Kidney capillary endothelial cell (primary cell): ENCODE measurements at regions not wholly inside any gene's neighbourhood (a gene's known extent, or its start where the extent isn't known, plus 50 kb on each side); places are given as distances from the start of the nearest gene placed in this dataset.
A peak's percentile ranks its signal among the peaks of the same experiment; 100 is the strongest.

ENCODE experiments used
- DNase-seq: peaks from one replicate; pipeline ENCODE4 v3.0.0-alpha.2; 2018; ENCODE audit warnings: low spot score

- no peak for DNase-seq
Observed at GRCh38 chr9:20197976-20198685, 409.3 kb upstream of the SLC24A2 start.

DNA sequence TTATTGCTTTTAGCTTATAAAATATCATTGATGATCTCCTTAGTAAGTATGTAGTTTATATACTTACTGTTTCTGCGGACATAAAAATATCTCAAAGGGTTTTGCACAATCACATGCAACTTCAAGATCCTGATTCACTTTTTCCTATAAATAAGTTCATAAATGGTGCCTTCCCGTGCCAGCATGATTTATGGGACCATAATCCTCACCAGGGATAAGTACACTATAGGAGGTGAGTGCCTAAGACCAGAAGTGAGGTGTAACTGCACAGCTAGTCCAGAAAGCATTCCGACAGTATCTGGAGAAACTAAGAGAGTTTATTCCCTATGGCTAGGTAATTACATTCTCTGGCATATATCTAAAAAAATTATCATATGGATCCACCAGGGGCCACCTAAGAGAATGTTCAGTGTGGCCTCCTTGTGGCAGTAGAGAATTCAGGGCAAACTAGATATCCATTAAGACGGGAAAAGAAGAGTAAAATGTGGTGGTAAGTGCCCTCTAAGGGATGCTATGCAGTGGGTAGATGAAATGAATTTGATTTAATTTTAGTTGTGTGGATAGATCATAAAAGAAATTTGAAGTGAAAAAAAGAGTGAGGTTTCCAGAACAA lies 402.5 kb upstream of the SLC24A2 start:
- DNase-seq = no peak

DNA sequence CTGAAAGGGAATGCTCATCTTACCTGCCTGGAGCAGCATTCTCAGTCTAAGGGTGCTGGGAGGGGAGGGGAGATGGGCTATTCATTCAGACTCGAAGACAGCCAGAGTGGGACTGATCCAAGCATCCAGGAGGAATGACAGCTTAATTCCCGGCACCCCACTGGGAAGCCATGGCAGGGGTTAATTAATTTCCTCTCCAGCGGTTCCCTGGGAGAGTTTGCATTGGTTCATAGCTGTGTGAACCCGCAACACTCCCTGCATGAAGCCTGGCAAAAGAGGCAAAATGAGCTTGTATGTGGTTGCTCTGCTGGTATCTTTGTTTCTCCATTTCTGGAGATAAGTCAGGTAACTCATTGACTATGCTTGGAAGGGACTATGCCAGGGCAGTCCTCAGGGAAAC lies 401.0 kb upstream of the SLC24A2 start:
- DNase-seq = no peak

DNA sequence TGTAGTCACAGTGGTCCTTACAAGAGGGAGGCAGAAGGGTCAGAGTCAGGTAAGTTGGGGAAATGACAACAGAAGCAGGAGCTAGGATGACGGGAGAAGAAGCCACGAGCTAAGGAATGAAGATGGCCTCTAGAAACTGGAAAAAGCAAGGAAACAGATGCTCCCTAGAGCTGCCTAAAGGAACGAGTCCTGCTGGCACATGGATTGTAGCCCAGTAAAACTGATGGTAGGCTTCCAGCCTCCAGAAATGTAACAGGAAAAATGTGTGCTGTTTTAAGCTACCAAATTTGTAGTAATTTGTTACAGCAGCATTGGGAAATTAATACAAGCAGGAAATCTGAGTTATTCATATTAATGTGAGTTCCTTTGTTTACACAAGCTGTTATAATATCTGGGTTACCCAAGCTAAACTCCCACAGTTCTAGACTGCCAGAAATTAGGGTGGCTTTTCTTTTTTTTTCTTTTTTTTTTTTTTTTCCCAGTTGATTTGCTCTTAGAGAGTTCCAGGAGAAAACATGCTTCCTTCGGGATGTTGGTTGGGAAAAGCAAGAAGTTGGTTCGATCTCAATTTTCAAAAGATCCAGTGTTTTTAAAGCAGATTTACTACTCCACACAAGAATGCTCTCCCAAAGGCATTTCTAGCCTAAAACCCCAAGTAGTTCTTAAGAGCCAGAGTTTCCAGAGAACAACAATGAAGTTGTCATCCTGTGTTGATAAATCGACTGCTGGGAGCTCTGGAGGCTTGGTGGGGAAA lies 400.0 kb upstream of the SLC24A2 start:
- DNase-seq = no peak

GRCh38 chr9:20187318-20187717 lies 398.5 kb upstream of the SLC24A2 start:
- no peak for DNase-seq

- no peak for DNase-seq
Observed at GRCh38 chr9:20186823-20187222, 398.0 kb upstream of the SLC24A2 start.

DNA sequence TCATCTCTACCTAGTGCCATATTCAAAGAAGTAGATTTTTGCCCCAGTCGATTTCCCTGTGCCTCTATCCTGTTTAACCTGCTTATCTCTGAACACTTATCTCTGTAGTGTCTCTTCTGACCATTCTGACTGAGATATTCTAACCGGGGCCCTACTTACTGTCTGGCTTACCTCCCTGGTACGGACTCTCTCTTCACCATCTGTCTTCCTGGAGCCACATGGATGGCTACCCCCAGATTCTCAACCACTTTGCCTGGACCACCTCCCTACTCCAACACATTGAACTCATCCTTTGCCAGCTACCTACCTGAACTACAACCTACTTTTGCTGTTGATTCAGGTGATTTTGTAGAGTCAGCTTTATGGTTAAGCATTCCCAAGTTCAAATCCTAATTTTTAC lies 397.4 kb upstream of the SLC24A2 start:
- DNase-seq = no peak

DNA sequence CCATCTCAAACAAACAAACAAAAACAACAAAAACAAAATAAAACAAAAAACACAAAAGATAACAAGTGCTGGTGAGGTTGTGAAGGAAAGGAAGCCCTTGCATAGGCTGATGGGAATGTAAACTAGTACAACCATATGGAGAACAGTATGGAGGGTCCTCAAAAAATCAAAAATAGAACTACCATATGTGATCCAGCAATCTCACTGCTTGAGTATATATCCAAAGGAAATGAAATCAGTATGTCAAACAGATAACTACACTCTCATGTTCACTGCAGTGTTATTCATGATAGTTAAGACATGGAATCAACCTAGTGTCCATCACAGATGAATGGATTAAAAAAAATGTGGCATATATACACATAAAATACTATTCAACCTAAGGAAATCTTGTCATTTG lies 395.7 kb upstream of the SLC24A2 start:
- DNase-seq = no peak

DNA sequence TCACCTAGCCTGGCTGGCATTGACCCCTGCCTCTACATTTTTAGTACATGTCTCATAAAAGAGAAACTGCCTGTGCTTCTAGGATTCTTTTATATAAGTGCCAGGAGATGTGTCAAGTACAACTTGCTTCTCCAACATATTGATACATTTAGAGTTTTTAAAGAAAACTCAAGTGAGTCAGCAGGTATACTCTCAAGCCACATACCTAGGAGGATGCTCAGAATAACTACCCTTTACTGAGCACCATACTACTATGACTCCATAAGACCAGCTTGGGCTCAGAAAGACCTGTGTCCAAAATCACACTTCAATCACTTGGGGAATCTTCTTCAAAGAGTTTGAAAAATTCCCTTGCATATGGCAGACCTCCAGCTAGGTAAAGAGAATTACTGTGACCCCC lies 389.8 kb upstream of the SLC24A2 start:
- no peak for DNase-seq

DNA sequence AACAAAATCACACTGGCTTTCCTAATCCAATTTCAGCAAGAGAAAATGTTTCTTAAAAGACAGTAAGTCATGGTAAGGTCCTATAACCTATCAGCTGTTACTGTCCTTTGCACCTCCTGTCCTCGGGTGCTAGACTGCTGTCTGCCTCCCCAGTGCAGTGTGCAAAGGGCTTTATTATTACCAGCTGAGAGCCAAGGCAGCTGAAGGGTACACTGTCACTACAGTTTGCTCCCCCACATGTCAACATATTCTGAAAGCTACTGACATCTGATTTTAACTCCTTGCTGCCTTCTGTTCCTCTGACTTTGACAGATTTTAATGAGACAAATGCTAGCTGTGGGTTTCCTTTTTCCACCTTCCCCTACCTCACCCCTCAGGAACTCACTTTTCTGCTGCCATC lies 389.4 kb upstream of the SLC24A2 start:
- no peak for DNase-seq

GRCh38 chr9:20170122-20170521 lies 381.3 kb upstream of the SLC24A2 start:
- no peak for DNase-seq

DNA sequence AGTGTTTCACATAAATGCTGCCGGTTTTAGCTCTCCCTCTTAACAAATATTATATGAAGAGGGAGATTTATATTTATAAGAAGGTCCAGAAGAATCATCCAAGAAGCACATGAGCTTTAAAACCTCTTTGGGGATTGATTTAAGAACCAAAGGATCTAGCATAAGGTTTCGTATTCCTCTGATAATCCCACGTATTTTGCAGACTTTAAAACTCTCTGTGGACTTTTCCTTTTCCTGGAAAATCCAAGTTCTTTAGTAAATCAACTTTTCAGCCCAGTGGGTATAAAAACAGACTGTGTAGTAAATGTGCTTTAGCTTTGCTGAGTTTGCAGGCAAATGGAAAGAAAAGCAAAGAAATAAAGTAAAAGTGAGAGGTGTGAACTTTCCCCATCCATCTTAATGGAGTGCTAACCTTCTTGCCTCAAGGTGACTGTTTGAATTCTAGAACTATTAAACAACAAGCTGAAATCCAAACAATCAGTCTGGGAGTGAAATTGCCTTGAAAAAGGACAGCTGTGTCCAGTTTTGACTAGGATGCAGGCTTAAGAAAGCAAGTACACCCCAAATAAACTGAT lies 363.4 kb upstream of the SLC24A2 start:
- DNase-seq = no peak

GRCh38 chr9:20148416-20148815 lies 359.6 kb upstream of the SLC24A2 start:
- DNase-seq = no peak

DNA sequence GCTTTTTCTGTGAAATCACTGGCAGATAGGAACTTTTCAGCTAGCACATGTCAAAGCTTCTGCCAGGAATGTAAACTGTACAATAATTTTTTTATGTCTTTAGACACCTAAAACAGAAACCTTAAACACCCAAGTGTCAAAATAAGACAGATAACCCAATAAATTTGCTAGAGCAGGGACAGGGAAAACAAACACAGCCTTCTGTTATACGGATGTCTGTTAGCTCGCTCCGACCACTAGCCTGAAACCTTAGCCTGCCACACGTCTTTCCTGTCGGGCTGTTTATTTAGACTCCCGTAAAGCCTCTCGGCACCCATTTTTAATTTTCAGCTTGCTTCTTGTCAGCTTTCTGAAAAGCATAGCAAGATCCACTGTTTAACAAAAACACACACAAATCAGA lies 355.4 kb upstream of the SLC24A2 start:
- peak; percentile 3 for DNase-seq

DNA sequence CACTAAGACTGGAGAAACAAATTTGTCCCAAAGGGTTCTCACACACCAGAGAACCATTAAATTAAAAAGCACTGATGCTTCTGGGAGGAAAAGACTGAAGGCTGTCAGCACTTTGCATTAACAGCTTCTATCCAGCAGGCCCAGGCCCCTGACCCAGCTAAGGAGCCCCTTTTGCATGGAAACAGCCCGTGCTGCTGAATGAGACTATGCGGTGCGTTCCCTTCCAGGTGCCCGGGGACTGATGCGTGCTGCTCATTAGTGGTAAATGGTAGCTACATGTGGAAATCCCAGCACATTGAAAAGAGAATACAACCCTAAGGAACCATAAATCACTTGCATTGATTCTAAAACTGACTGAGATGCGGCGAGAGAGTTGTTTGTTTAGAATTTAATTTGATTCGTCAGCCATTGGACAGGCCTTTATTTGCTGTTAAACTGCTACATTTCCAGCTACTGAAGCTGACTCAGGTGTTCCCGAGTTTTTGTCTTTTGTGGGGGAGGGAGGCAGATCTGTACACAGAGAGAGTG lies 351.0 kb upstream of the SLC24A2 start:
- no peak for DNase-seq

- no peak for DNase-seq
Observed at GRCh38 chr9:20138841-20139240, 350.0 kb upstream of the SLC24A2 start.

DNA sequence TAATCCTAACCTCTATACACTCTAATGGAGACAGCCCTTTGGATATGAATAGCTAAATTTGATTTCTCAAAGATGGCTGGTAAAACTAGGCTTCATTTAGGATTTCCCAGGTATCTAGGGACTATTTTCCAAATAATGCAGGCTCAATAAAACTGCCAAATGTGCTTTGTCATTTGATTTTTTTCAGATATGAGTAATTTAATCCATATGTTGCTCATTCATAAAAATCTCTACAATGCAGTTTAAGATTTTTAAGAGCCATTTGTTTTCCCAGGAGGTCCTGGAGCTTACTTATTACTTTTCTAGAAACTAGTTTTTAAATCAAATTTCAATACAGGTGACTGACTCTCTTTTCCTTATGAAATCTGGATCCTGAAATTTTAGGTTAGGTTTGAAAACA lies 349.3 kb upstream of the SLC24A2 start:
- no peak for DNase-seq

DNA sequence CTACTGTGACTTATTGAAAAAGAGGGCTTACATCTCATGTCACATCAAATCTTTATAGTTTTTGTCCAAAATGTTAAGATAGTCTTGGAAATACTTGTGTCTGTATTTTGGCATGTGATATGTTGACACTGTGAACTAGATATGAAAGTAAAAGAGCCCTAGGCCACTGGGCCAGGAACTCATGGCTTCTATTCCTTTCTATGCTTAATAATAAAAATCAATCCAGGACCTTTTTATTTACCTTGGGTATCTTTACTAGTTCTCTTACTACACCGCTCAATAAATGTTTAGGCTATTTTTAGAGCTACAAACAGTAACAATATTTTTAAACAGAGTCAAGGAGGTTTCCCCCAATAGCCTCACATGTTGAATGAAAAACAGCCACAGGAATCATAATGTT lies 348.6 kb upstream of the SLC24A2 start:
- no peak for DNase-seq

- DNase-seq = no peak
Observed at GRCh38 chr9:20135119-20135697, 346.4 kb upstream of the SLC24A2 start.

- no peak for DNase-seq
Observed at GRCh38 chr9:20125727-20126126, 336.9 kb upstream of the SLC24A2 start.

DNA sequence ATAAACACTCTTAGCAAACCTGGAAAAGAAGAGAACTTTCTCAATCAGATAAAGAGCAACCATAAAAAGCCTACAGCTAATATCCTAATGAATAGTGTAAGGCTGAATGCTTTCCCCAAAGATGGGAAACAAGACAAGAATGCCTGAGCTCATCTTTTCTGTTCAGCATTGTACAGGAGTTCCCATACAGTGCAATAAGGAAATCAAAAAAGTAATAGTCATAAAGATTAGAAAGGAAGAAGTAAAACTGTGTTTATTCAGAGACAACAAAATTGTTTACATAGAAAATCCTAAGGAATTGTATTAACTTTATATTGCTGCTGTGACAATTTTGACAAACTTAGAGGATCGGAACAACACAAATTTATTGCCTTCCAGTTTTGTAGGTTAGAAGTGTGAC lies 330.7 kb upstream of the SLC24A2 start:
- DNase-seq = no peak

DNA sequence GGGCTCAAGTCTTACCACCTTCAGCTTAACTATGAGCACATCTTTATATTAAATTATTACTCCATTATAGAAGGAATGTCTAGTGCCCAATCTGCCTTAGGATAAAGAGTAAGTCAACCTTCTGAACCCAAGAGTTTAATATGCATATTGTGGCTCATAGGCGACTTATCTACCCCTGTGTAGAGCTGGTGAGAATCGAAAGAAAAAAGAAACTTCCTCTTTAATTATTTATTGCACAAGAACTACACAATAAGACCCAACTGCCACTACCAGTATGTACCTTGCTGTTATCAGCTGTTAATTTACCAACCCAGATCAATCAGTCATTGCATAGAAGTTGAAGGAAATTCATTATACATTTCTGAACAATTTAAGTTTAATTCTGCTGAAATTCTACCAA lies 329.1 kb upstream of the SLC24A2 start:
- no peak for DNase-seq
